ENCODE measurements at regions not wholly inside any gene's neighbourhood (a gene's known extent, or its start where the extent isn't known, plus 50 kb on each side); places are given as distances from the start of the nearest gene placed in this dataset.

DNA sequence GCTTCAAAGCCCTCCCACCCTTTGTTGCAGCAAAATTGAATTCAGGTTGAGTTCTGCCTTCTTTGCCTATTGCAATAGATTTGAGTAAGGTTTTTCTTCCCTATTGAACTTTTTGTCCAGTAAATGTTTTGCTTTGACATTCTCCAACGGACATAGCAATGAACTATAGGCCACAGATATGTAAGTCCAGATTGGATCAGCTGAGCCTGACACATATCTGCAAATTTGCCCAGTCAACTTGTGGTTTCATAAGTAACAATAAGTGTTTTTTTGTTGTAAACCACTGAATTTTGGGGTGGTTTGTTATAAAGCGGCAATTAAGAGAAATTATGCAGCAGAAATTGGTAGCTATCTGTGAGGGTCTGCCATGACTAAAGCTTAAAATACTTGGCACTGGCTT is 332.1 kb upstream of the SORCS1 start:
- no peak for TF ChIP-seq POLR2AphosphoS5 (IDR thresholded peaks at IDR 0.05; ENCODE audit: low read depth, low read length)
- TF ChIP-seq TAF1 (IDR thresholded peaks at IDR 0.05; ENCODE audit: low read depth, low read length) = no peak
- TF ChIP-seq, protein P1, sequence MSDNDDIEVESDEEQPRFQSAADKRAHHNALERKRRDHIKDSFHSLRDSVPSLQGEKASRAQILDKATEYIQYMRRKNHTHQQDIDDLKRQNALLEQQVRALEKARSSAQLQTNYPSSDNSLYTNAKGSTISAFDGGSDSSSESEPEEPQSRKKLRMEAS (IDR thresholded peaks at IDR 0.05) = no peak
- TF ChIP-seq, protein P2, sequence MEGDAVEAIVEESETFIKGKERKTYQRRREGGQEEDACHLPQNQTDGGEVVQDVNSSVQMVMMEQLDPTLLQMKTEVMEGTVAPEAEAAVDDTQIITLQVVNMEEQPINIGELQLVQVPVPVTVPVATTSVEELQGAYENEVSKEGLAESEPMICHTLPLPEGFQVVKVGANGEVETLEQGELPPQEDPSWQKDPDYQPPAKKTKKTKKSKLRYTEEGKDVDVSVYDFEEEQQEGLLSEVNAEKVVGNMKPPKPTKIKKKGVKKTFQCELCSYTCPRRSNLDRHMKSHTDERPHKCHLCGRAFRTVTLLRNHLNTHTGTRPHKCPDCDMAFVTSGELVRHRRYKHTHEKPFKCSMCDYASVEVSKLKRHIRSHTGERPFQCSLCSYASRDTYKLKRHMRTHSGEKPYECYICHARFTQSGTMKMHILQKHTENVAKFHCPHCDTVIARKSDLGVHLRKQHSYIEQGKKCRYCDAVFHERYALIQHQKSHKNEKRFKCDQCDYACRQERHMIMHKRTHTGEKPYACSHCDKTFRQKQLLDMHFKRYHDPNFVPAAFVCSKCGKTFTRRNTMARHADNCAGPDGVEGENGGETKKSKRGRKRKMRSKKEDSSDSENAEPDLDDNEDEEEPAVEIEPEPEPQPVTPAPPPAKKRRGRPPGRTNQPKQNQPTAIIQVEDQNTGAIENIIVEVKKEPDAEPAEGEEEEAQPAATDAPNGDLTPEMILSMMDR (IDR thresholded peaks at IDR 0.05; ENCODE audit: control extremely low read depth in 1 of 3, insufficient read depth in 1 of 3, low read depth in 1 of 3, low read length in 3 of 3) = no peak
- no peak for TF ChIP-seq SRF (IDR thresholded peaks at IDR 0.05; ENCODE audit: low read depth, low read length)
- TF ChIP-seq, protein P3, sequence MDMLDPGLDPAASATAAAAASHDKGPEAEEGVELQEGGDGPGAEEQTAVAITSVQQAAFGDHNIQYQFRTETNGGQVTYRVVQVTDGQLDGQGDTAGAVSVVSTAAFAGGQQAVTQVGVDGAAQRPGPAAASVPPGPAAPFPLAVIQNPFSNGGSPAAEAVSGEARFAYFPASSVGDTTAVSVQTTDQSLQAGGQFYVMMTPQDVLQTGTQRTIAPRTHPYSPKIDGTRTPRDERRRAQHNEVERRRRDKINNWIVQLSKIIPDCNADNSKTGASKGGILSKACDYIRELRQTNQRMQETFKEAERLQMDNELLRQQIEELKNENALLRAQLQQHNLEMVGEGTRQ (IDR thresholded peaks at IDR 0.05; ENCODE audit: low read length) = no peak
- TF ChIP-seq MAFK (IDR thresholded peaks at IDR 0.05; ENCODE audit: low read depth, low read length) = no peak
- TF ChIP-seq EZH2 (IDR thresholded peaks at IDR 0.05; ENCODE audit: low read depth, low read length, severe bottlenecking) = no peak
- TF ChIP-seq KDM5A (IDR thresholded peaks at IDR 0.05; ENCODE audit: low read length) = no peak
- TF ChIP-seq CBX5 (IDR thresholded peaks at IDR 0.05; ENCODE audit: low read depth, low read length) = no peak
- TF ChIP-seq JUN (IDR thresholded peaks at IDR 0.05; ENCODE audit: low read depth, low read length) = no peak
